Left ventricle myocardium superior (tissue), 1 donor: ENCODE measurements at regions not wholly inside any gene's neighbourhood (a gene's known extent, or its start where the extent isn't known, plus 50 kb on each side); places are given as distances from the start of the nearest gene placed in this dataset.

ENCODE experiments used
- ATAC-seq: fragments of 200-7000 bp; cut with Tn5 transposase; one replicate; pipeline ENCODE4 v1.9.1; 2020; ENCODE audit warnings: mild to moderate bottlenecking, moderate library complexity
- DNase-seq: peaks from one replicate; pipeline ENCODE4 v3.0.0-alpha.2; 2020
- intact Hi-C: fragments of 100-400 bp; cut with micrococcal nuclease; formaldehyde crosslinking; loops from one replicate; pipeline ENCODE4 v1.11.0; 2022
- donor health status: DM: no; HTN: yes; CAD: no; lungs with severe emphysema.

DNA sequence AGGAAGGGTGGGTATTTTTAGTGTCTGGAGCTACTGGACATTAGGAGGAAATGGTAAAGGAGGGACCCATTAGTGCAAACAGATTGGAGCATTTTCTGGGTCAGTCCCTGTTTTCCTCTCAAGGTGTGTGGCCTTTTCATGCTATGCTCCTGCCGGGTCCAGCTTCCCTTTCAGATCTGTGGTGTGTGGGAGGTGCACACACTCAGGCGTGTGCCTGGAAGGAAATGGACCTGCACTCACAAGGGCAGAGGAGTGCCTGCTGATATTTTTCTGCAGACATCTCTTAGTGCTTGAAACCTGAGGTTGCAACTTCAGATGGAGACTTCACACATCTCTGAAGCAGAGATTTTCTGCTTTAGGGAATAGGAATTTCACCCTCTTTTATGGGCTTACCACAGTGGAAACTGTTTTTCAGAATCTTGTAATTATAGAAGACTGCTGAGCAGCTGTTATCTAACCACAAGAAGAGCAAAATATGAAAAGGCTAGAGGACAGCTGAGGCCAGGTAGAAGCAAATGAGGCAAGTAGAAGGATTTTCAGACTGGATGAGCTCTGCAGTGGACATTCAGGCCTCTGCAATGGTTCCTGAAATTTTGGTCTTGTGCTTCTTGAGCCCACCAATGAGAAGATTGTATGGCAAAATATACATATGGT is 764.3 kb downstream of the QKI start:
- ATAC-seq = no peak
- intact Hi-C loops = no loop called here
- no peak for DNase-seq

DNA sequence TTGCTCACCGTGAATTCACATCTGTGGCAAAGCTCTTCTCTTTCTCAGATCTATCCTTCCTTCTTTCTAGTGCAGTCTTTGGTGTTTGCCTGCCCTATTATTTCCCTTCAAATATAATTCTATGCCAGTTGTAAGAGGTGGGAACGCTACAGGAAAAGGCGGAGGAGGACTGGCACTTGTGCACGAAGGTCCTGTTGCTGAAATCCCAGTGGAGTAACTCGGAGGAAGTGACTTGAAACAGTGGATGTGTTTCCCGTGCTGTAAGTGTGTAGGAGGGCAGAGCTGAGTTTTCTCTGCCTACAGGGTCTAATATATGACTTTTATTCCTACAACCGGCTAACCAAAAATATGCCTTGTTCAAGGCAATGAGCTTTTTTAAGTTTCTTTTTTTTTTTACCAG is 754.8 kb downstream of the QKI start:
- intact Hi-C loops = no loop called here
- DNase-seq = no peak

DNA sequence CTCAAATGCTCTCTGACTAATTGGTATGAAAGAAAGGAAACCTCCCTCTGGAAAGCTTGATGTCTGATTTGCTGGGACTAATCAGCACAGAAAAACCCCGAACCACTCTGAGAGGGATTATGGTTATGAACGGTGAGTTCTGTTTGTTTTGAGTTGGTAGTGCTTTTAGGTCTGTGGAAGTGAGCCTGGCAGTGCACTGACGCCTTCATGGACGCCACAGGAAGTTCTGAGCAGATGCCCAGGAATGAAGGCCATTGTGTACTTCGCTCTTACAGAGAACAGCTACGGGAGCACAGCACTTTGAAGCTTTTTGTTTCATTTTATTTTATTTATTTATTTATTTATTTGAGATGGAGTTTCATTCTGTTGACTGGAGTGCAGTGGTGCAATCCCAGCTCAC is 754.1 kb downstream of the QKI start:
- no peak for DNase-seq
- ATAC-seq = no peak
- intact Hi-C loops = no loop called here

More for the DNA sequence above, 754.8 kb downstream of the QKI start:
- ATAC-seq = no peak

DNA sequence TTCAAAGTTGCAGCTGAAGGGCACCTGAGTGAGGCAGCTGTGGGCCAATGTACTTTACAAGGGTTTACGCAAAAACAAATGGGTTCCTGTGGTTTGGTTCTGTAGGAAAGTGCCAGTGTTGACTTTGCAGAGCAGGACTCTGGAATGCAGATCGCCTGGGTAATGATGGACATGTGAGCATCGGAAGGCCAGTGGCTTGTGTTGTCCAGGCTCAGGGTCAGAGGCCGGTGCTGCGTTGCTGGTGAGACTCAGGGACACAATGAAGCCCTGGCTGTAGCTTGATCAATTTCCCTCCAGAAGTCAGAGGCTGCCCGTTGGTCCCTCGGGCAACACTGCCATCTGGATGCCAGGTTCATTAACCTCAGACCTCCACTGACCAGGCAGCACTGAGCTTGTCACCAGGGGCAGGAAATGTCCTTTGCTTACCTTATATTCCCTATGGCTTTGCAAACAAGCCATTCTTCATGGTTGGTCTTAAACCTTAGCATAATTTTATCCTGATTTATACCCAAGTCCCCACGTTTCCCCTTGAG is 753.4 kb downstream of the QKI start:
- intact Hi-C loops = no loop called here

DNA sequence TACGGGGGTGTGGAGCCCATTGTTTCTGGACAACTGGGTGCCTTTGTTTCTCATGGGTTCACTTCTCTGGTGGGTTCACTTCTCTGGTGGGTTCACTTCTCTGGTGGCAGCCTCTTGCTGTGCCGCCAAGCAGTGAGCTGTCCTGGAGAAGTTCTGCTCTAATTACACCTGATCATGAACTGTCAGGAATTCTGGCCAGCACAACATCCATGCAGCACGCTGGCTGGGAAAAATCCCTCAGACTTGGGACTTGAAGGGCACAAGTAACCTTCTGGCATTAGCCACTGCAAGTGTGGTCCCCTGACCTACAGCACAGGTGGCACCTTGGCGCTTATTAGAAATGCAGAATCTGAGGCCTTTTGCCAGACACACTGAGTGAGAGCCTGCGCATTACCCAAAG is 752.5 kb downstream of the QKI start:
- intact Hi-C loops = no loop called here
- no peak for ATAC-seq
- DNase-seq = no peak

More for the DNA sequence above, 753.4 kb downstream of the QKI start:
- ATAC-seq (peak; percentile 80), DNase-seq (peak; percentile 37)

DNA sequence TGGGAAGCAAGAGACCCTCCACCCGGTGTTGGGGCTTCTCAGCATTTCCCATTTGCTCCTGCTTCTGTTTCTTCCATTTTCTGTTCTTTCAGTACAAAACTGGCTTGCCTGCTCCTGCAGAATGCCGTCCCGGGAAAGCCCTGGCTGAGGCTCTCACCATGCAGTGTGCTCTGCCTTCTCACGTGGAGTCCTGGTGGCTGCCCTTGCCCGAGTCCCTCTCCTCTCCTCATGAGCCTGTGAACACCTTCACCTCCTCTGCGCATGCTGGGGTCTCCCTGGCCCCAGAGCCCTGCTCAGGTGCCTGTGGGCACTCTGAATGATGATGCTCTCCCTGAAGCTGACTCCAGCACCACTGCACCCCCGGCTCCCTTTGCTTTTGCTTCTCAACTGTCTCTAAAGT is 752.0 kb downstream of the QKI start:
- DNase-seq = no peak
- no peak for ATAC-seq
- intact Hi-C loops = no loop called here

DNA sequence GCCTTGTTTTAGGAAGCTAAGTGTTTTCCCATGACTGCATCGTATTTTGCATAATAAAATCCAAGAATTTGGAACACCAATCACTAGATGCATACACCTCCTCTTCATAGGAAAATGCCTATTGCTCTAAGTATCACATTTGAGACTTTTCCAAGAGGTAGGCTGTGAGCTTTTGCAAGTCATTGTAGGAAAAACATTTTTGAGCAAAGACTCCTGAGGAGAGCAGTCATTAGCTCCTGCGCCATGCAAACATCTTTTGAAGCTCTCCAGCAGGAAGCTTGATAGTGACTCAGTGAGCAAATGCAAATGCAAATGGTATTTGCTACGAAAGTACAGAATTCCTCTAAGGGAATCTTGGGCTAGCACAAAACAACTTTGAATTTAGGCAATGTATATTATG is 750.4 kb downstream of the QKI start:
- no peak for ATAC-seq
- intact Hi-C loops = no loop called here
- no peak for DNase-seq

DNA sequence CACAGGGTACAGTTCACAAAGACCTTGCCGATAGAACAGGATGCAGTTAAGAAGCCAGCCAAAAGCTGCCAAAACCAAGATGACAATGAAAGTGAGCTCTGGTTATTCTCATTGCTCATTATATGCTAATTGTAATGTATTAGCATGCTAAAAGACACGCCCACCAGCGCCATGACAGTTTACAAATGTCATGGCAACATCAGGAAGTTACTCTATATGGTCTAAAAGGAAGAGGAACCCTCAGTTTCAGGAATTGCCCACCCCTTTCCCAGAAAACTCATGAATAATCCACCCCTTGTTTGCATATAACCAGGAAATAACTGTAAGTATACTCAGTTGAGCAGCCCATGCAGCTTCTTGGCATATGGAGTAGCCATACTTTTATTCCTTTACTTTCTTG is 748.7 kb downstream of the QKI start:
- no peak for DNase-seq
- intact Hi-C loops = no loop called here
- no peak for ATAC-seq

DNA sequence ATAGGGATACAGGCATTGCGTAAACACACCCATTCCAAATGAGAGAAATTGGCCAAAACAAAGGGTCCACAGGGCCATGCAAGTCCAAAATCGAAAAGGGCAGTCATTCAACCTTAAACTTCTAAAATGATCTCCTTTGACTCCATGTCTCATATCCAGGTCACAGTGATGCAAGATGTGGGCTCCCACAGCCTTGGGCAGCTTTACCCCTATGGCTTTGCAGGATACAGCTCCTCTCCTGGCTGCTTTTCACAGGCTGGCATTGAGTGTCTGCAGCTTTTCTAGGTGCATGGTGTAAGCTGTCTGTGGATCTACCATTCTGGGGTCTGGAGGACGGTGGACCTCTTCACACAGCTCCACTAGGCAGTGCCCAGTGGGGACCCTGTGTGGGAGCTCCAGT is 744.5 kb downstream of the QKI start:
- DNase-seq (no peak), ATAC-seq (no peak)
- intact Hi-C loops = no loop called here

DNA sequence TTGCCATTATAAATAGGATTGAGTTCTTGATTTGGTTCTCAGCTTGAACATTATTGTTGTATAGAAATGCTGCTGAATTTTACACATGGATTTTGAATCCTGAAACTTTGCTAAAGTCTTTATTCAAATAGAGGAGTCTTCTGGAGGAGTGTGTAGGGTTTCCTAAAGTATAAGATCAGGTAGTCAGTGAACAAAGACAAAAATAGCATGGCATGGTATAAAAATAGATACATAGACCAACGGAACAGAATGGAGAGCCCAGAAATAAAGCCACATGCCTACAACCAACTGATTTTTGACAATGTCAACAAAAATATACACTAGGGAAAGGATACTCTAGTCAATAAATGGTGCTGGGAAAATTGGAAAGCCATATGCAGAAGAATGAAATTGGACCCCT is 740.1 kb downstream of the QKI start:
- intact Hi-C loops = no loop called here
- ATAC-seq (peak; percentile 65), DNase-seq (no peak)

DNA sequence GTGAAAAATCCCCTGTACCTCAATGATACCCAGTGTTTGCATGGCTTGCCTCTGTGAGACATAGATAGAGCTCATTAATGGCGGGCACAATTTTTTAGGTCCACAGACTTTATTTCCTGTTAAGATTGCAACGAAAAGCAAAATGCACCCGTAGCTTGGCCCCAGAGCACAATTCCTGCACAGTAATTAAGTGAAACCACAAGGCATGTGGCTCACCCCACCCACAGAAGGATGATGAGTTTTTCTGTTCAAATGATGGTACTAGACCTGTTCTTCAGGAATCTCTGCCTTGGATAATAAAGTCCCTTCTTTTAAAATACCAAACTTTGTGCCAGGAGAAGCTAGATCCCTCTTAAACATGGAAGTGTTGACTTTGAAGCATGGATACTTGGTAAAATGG is 738.1 kb downstream of the QKI start:
- no peak for DNase-seq
- intact Hi-C loops = no loop called here
- ATAC-seq = no peak

DNA sequence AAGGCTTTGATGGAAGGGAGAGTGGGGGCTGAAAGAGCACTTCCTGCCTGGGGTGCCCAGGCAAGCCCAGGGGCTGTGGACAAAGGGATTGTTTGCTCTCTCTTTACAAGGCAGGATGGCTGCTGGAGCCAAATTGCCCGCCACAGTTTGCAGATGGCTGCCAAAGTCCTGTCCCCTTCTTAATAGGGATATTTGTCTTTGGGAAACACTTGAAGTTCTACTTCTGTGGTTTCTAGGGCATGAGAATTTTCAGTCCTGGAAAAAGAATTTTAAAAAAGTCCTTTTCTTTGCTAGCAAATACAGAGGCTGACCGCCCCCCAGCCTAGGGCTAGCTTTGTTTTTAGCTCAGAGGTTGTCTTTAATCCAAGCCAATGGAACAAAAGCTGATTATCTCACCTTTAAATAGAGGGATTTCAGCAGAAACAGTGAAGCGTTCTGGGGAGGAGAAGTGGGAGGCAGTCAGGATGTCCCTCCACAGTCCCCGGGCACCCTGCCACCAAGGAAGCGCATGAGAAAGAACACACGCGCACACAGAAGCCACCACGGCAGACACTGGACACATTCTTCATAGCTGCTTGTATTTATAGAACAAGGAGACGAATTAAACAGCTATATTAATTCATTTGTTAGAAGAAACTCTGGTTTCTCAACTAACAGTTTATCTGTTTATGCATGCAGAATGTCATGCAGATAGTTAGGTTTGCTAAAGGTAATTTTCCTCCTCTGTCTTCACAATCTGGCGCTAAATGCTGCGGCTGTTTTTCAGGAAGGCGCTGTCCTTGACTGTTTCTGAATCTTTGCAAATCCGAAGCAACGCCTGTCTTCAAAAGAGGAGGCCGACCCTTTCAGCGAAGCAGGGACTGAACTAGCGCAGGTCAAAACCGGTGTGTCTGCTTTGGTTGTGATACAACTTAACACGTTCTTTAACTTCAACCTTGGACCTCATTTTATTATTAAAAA is 736.9 kb downstream of the QKI start:
- ATAC-seq (peak; percentile 78), DNase-seq (peak; percentile 77)
- intact Hi-C loops = no loop called here

DNA sequence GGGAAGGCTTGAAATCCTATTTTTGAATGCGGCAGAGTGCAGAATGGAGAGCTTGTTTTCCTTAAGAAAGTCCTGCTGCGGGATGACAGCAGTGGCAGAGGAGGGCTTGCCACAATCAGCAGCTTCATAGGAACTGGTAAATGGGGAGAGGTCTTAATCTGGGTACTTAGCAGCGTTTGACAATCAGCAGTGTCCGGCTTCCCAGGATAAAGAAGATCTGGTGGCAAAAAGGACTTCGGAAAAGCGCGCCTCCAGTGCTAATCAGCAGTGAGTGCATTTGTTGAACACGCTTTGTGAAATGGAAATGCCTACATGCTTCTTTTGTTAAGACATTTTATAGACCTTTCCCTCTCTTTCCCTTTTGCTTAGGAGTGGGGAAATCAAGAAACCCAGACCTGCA is 735.7 kb downstream of the QKI start:
- no peak for DNase-seq
- ATAC-seq = no peak
- intact Hi-C loops = no loop called here

DNA sequence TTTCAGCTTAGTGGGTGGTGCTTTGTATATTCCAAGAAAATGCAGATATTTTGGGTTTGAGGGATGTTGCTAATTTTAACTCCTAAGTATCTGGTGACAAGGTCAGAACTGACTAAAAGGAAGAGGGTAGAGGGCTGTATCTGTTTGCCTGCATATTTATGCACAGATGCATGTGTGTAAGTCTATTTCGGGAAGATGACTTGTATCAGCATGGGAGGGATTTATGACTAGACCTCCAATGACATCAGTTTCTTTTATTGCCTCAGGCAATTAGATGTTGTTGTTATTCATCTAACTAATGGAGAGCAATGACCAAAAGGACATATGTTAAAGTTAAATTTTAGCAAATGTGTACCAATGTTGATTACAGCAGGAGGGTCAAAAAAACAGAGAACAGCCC is 734.3 kb downstream of the QKI start:
- ATAC-seq = peak; percentile 90
- no peak for DNase-seq
- intact Hi-C loops = no loop called here

DNA sequence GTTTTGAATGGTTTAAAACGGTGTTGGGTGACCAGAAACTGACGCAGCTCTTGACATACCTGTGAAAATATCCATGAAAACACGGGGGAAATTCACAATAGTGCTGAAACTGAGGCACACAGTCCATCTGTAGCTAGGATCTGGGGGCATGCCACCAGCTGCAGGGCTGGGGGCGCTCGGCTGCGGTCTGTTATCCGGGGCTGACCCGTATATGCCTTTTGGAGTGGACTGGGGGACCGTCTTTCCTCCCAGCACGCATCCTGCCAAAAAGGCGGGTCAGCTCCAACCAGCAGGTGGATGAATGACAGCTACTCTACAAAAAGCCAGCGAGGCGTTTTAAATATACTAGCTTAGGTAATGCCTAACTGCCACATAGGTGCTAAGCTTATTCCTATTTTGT is 729.8 kb downstream of the QKI start:
- ATAC-seq (no peak), DNase-seq (no peak)
- intact Hi-C loops = no loop called here

DNA sequence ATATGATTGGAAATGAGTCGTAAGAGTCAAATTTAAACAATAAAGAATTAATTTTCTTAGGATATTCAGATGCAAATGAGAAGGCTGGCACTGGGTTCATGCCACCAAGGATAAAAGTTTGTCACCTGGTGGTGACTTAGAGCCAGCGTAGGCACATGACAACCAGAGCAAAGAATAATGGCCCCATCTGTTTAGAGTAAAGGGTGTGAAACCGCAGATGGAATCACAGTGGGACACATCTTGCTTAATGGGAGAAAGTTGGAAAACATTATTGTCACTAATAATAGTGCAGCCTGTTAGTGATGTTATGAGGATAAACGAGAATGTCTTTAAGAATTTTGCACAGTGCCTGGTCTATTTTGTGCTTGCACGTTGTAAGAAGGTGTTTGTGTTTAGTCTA is 727.8 kb downstream of the QKI start:
- intact Hi-C loops = no loop called here
- DNase-seq (no peak), ATAC-seq (no peak)

DNA sequence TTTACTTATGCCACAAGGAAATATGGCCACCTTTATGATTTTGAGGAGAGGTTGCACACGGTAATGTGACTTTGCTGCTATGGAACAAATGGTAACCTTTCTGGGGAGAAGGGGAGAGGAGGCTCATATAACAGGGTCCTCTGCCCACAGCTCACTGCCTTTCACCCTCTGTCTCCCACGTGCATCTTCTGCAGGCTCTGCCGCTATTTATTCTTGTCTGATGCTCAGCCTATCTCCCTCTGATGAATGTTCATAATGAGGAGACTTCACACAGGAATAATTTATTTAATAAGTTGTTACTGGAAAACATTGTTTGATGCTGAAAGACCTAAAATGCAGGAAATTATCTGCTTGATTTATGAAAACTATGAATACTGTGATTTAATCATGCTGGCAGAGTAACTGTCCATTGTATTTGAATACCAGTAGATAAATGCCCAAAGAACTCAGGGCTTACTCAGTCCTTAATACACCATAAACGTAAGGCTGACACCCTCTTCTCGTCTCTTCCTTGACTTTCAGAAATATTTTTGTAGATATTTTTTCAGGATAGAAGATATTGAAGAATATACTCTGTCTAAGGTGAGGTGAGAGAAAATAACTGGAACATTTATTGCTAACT is 721.1 kb downstream of the QKI start:
- intact Hi-C loops = no loop called here
- ATAC-seq (no peak), DNase-seq (no peak)

DNA sequence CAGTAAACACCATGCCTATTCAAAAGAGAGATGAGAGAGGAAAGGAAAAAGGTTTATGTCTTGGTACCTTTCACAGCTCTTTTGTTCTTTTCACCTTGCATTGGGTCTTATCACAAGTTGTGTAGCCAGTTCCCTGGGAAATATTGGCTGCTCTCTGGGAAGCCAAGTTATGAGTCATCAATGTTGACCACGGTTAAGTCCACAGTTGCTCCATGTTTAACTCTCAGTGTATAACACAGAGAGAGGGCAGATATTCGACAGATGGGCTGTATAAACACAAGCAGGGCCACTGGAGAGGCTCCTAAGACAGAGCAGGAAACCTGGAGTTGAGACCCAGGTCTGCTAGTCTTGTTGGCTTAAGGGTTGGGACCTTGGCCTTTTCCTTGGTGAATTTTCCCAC is 718.6 kb downstream of the QKI start:
- peak; percentile 65 for ATAC-seq
- no peak for DNase-seq
- intact Hi-C loops = no loop called here

DNA sequence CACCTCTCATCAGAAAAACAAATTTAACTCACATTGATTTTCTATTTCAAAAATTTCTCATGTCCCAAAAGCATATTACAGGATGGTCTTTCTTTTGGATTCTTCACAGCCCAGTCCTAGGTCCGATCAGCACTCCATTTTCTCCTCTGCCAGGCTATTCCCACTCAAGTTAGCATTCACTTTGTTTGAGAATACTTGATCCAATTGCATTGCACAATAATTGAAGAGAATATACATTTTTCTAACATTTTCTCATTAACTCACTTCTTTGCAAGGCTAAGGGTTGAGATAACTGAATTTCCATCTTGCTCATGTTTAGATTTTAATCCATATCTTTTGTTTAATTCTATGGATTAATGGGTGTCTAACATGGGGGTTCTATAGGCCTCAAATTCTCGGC is 716.1 kb downstream of the QKI start:
- no peak for ATAC-seq
- intact Hi-C loops = no loop called here
- DNase-seq = no peak

DNA sequence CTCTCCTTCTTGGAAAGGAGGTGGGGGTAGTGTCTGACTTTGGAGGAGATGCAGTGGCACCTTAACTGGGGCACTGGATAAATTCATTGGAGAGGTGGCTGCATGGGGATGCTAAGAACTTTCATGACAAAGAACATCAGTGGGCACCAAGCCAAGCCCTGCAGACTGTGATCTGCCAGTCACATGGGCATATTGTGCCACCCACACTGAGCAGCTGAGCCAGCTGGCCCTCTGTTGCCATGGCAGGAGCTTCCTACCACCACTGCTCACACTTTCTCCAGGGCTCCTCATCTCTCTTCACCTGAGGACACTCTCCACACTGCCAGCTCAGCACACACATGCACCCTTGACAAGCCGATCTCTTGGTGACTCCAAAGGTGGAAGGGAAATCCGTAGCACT is 715.6 kb downstream of the QKI start:
- ATAC-seq (peak; percentile 81), DNase-seq (peak; percentile 67)
- intact Hi-C loops = no loop called here
